HG03097 (cell line): ENCODE measurements at regions not wholly inside any gene's neighbourhood (a gene's known extent, or its start where the extent isn't known, plus 50 kb on each side); places are given as distances from the start of the nearest gene placed in this dataset.
"Not testable (repeated sequence)": the region's sequence is repeated elsewhere in the genome, so short reads cannot be mapped to it uniquely, and the experiment has no call there.

ENCODE experiments used
- ATAC-seq: cut with Tn5 transposase; IDR thresholded peaks from one replicate; pipeline ENCODE4 v1.9.1; 2021; ENCODE audit not compliant: unreplicated experiment, low FRiP score

DNA sequence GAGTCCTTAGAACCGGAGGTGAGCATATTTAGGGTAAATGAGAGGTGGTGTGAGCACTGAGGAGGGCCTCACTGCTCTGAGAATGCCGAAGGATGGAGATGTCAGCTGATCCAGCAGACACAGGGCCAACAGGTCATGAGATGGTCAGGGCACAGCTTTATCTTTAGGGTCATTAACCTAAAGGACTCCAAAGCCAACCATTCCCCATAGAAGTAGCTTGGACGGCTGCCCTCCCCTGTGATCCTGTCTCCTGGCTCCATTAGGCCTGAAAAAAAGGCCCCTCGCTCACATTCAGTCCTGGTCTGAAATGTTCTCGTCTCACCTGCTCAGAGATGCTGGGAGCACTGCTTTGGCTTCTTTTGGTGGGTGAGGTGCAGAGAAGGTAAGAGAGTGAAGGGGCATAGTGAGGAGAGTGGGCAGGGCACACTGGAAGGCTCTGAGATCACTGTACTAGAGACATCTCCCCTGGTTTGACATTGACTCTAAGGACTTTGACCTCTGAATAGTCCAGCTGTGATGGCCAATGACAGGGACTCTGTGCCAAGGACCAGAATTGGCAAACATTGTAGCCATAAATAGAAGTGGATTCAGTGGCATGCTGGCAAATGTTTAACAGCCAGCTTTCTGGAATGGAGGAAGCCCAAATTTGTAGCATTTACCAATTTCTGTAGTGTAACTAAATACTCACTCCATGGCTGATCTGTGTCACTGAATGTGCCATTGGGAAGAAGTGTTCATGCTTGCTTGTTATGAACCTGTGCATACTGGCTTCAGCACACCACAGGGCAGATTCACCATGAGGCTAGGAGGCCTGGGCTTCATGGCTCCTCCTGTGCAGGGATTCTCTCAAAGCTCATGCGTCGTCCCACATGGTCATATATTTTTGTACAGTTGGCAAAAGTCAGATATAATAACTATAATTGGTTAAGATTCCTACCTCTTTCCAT lies 76.2 kb upstream of the MRPS22 start:
- no peak for ATAC-seq

DNA sequence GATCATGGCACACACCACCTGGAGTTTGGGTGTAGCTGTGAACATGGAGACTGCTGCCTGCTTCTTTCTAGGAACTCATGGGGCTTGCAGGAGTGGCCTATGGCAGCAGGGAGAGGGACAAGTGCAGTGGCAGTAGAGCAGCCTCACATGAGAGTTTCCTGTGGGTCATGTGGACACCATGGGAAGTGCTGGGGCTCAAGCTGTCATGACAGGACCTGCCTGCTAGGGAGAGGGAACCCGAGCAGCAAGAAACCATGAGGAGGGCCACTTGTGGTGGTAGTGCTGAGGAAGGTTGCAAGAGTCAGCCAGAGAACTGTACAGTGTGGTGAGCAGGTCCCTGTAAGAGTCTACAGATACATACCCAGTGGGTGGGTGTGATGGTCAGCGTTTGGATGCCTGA lies 73.8 kb upstream of the MRPS22 start:
- no peak for ATAC-seq

DNA sequence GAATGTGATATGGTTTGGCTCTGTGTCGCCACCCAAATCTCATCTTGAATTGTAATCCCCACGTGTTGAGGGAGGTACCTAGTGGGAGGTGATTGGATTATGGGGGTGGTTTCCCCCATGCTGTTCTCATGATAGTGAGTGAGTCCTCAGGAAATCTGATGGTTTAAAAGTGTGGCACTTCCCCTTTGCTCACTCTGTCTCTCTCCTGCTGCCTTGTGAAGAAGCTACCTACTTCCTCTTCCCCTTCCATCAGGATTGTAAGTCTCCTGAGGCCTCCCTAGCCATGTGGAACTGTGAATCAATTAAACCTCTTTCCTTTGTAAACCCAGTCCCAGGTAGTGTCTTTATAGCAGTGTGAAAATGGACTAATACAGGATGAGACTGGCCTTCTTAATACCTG lies 73.2 kb upstream of the MRPS22 start:
- not testable (repeated sequence) for ATAC-seq

DNA sequence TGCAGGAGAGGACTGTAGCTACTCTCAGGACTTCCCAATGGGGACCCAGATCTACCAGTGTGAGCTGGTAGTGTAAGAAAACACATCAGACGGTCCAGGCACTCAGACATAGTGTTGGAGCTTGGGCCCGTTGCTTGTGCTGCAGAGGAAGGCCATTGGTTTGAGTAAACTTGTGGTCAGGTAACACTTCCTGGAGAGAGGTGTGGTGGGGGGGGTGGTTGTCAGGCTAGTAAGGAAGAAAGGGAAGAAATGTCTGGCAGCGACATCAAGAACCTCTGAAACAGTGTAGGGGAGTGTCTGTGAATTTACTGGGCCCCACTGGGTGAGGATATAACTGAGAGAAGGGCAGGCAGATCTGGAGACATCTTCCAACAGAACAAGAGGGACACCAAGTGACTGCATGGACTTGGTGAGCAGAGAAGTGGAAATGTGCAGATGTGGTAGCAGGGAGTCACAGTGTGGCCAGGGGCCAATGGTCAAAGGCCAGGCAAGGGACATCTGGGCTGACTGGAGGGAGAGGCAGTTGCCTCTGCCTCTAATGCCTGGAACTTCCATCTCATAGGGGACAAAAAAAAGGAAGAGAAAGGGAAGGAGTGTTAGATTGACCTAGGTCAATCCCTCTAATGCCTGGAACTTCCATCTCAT lies 63.7 kb upstream of the MRPS22 start:
- no peak for ATAC-seq

DNA sequence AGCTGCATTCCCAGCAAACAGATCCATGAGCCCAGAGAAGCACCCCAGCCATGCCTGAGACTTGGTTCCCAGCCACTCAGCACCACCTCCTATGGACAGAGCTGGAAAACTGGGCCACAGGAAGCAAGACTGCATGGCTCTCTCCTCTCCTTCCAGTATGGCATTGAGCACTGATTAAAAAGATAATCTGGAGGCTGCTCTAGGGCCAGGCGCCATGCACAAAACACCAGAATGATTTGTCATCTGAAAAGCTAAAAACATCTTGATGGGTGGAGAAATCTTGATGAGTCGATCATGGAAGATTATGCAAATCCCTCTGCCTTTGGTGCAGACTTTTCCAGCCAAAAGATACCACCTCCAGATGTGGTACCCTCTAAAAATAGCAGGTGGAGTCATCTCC lies 62.7 kb upstream of the MRPS22 start:
- ATAC-seq, result no peak

DNA sequence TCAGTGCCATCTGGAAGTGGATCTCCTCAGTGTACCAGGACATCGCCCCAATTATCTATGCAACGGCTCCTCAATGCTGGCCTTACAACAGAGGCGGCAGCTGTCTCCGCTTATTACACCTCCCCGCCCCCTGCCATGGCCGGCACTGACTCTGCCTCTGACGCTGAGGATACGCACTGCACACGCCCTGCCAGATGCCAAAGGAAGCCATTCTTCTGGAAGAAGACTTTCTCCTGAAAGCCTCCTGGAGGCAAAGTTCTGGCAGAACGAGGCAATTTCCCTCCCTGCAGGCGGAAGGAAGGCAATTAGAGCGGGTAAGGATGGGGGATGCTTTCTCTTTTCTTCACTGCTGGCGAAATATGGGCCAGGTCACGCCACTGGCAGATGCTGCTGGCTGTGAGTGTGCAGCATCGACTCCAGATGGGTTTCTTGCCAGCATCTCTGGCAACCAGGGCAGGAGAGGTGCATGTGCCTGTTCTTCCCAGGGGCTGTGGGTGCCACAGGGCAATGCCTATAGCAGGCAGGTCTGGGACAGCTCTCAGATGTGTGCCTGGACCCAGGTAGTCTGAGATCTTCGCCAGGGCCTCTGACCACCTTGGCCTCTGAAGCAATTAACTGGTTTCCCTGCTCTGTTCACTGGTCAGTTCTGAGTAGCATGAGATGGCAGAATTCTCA lies 62.2 kb upstream of the MRPS22 start:
- no peak for ATAC-seq

DNA sequence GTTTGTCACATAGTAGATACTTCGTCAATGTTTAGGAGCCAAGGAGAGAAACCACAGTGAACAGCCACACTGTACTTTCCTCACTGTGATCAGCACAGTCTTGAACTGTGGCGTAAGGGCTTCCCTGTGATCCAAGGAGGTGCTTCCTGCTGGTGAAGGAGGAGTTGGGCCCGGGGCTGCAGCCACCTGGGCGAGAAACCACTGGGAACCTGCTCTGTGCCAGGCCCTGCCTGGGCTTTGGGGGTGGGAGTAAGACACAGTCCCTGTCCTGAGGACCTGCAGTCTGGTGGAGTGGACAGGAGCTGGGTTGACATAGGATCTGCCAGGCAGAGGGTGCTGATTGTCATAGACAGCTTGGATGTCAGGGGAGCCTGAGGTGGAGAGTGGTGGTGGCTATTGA lies 60.5 kb upstream of the MRPS22 start:
- ATAC-seq, result no peak

DNA sequence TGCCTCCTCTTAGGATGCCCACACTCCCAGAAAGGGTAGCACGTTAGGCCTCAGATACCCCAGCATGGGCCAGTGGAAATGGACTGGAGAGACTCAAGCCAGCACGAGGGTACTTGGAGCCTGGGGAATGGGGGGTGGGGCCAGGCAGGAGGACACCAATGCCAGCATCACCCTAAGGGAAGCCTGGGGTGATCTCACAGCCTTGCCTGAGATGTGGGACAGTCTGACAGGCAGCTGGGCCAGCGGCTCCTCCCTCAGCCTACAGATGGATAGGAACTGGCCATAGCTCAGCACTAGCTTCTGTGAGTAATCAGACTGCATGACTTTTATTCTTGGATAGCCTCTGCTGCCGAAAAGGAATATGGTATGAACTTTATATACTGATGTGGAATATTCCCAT lies 59.6 kb upstream of the MRPS22 start:
- ATAC-seq, result no peak

DNA sequence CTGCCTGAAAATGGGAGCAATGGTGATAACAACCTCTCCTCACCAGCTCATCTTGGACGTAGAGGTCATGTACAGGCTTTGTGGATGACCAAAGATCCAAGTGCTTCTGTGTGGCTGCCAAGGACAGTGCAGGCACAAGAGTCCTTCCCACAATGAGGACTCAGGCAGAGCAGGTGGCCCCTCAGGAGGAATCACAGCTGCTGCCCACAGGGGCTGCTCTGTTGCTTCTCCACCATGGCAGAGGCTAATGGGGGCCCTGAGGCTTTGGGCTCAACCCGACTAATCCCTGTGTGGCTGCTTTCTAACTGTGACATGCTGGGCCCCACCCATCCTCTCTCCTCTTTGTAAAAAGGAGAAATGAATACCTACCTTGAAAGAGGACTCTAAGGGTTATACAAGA lies 58.1 kb upstream of the MRPS22 start:
- no peak for ATAC-seq

DNA sequence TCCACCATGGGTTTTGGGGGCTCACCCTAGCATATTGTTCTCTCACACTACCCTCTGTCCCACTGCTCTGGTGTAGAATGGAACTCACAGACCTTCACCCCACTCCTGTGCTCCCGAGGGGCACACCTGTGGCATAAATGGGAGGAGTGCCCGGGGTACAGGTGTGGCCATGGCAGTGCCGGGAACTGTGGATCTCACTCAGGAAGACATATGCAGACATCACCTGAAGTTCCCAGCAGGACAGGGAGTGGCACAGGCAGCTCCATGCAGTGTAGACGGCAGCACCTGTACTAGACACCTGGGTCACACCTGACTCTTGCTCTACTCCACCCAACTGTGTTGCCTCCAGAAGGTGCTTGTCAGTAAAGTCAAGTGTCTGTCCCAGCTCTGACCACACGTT lies 57.6 kb upstream of the MRPS22 start:
- ATAC-seq, result no peak

DNA sequence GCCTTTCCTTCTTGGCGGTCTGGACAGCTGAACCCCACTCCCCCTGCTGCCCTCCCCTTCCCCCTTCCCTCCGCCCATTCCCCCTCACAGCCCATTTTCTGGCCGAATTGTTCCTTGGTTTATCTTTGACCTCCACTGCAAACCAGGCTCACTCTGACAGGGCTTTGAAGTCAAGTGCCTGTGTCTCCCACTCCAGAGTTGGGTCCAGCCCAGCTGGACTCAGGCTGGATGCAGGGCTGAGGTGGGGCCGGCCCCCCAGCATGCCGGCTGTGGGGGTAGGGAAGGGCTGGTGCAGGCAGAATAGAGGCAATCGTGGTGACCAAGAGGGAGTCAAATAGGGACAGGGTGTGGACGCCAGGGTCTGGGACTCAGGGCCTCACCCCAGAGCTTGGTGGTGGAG lies 57.0 kb upstream of the MRPS22 start:
- ATAC-seq, result no peak

DNA sequence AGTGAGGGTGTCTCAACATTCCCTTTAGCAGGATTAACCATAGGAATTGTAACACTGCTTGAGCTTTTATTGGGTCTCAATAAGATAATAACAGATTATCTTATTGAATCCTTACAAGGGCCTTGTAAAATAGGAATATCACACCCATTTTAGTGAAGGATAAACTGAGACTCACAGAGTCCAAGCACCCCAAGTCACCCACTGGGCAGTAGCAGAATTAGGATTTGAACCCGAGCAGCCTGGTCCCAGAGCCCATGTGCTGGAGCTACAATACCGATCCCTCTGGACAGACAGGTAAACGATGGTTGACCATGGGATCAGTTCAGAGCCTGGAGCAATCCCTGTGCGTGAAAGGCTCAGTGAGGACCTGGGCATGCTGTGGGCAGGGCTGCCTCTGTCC lies 56.3 kb upstream of the MRPS22 start:
- ATAC-seq, result no peak

DNA sequence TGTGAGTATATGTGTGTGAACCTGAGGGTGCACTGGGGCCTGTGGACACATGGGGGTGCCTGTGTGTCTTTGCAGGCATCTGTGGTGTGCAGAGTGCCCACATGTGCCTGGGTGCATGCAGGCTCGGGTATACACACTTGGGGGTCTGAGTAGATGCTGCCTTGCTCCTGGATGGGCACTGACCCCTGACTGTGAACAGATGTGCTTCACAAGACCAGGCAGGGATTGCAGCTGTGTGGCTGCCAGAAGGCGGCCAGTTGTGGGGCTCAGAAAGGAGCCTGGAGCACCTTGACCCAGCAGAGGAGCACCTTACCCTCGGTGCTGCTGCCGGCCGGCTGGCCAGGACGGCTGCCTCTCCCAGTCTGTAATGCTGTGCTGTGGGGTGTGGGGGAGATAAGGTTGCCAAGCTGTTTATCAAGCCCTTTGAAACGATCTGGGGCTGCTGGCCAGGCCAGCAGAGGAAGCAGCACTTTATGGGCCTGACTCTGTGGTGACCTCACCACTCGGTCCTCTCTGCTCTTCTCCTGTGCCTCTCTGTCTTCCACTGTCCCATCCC lies 55.5 kb upstream of the MRPS22 start:
- ATAC-seq, result no peak

DNA sequence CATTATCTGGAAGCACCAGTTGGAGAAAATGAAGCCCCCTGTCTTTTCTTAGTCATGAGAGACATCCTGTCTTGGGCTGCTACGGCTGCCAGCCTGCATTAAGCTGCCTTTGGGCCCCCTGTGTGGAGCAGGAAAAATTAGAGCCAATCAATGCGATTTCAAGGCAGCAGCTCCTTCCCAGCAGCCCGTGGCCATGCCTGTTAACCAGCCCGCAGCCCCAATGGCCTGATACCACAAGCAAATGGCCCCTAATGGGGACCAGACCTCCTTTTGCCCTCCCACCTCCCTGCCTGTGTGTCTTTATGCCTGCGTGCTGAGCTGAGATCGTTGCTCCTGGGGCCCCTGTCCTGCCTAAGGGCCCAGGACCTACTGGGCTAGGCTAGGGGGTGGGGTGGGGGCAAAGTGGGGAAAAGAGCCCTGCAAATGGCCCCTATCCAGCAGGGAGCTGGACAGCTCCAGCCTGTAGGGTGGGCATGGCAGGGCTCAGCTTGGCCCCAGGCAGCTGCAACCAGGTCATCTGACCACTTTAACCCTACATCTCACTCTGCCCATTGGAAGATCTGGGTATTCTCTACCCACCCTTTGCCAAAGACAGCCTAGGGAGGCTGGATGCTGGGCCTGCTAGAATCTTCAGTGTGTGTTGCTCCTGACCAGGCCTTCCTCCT lies 53.8 kb upstream of the MRPS22 start:
- ATAC-seq, result no peak

DNA sequence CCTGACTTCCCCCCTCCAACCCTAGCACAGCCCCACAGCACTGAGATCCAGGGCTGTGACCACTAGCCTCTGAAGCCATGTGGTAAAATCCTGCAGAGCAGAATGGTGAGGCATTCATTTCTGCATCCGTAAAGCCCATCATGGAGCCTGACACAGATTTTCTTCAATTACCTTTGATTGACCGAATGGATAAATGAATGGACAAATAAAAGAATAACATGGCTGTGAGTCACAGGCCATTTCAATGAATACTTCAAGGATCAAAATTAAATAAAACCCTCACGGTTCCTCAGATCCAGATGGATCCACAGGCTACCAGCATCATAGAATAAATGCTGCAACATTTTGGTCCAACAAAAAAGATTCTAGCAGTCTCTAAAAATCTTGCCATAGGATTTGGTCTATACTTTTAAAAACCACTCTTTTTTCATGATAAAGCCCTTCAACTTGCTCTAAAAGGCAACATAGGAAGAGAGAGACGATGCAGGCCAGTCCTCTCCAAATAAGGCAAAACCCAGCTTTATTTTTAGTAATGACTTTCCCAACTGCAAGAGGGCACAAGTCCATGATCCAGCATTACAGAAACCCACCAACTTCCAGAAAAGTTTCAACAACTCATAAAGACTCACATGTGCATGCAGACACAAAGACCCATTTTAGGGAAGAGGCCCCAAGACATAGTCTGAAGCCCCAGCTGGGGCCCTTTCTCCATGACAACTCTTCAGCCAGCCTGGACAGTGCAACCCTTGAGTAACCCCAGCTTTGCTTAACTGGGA lies 52.4 kb upstream of the MRPS22 start:
- ATAC-seq, result no peak

DNA sequence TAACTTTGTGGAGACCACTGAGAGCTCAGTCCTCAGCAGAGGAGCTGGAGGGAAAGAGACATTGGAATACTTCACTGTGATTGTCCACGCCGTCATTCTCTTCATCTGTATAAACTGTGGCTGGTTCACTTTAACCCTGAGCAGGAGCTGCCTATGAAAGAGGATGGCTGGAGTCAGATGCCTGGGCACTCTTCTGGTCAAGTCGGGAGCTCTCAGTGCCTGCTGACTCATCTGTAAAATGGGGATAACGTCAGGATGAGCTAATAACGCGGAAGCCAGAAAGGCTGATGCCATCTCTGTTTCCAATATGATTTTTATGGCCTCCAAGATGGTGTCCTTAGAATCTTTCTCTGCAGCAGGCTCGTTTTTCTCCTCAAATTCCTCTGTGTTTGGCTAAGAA lies 51.6 kb upstream of the MRPS22 start:
- no peak for ATAC-seq

DNA sequence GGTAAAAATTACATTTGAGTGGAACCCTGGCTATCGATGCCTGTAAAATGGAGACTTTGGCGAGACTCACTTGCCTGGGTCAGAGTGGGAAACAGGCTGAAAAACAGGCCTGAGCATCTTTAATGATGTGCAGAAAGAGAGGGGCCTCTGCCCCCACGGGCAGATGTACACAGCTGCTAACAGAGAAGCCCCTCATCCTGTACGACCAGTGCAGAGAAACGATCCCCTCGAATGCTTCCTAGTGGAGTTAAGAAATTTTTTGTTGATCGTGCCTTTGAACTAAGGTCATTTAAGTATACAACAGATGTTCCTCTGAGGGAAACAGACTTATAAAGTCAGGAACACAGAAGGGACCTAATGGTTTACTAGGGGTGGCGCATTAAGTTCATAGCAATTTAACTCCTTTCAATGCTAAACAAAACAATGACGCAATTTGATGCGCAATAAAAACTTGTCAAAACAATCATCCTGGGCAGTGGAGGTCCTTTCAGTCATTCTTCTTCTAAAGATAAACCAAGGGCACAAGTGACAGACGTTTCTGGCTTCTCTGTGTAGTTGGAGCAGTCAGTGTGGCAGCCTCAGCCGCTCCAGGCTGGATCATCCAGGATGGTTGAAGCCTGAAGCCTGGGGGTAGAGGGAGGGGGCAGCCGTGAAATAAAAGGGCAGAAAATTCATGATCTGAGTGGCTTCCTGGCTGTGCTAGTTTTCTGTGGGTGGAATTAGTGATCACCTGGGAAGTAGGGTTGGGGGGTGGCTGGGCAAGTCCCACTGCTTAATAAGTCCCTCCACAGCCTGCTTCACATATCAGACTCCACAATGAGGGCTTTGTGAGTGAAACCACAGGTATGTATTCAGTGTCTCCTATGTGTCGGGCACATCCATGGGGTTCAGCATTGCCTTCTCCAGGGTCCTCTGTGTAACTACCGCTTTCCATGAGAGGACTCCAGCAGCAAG lies 50.8 kb upstream of the MRPS22 start:
- no peak for ATAC-seq

DNA sequence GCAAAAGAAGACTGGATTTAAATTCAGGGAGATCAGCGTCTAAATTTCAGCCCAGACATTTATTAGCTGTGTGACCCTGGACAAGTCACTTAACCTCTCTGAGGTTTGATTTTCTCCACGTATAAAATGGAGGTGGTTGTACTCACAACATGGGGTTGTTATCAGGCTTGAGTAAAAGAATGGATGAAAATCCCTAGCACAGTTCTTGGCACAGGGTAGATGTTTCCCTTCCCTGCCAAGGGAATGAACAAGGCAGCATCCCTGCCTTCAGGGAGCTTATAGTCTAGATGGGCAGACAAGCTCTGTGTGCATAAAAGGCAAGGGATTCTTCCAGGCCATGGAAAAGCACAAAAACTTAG lies 50.2 kb upstream of the MRPS22 start:
- ATAC-seq, result no peak
